ENCODE measurements at regions not wholly inside any gene's neighbourhood (a gene's known extent, or its start where the extent isn't known, plus 50 kb on each side); places are given as distances from the start of the nearest gene placed in this dataset.
"Not testable (repeated sequence)": the region's sequence is repeated elsewhere in the genome, so short reads cannot be mapped to it uniquely, and the experiment has no call there.

- not testable (repeated sequence) for H3K4me1 Mint-ChIP-seq; DNase-seq (ENCODE audit: low read depth, low spot score); H3K4me3 Mint-ChIP-seq; H3K9me3 Mint-ChIP-seq; H3K27ac Mint-ChIP-seq (ENCODE audit: unreplicated experiment); H3K36me3 Mint-ChIP-seq (ENCODE audit: low read depth); H3K27me3 Mint-ChIP-seq (ENCODE audit: low read depth)
These were observed 209.5 kb downstream of the LAT start for GRCh38 chr16:29194185-29194844.

- H3K36me3 Mint-ChIP-seq (ENCODE audit: low read depth); DNase-seq (ENCODE audit: low read depth, low spot score); H3K9me3 Mint-ChIP-seq; H3K4me1 Mint-ChIP-seq; H3K4me3 Mint-ChIP-seq; H3K27me3 Mint-ChIP-seq (ENCODE audit: low read depth); H3K27ac Mint-ChIP-seq (ENCODE audit: unreplicated experiment): not testable (repeated sequence)
These were observed 208.8 kb downstream of the LAT start for GRCh38 chr16:29193634-29194033.

GRCh38 chr16:29193248-29193574 lies 208.4 kb downstream of the LAT start:
- H3K27me3 Mint-ChIP-seq (ENCODE audit: low read depth); H3K9me3 Mint-ChIP-seq; H3K27ac Mint-ChIP-seq (ENCODE audit: unreplicated experiment); H3K4me3 Mint-ChIP-seq; H3K36me3 Mint-ChIP-seq (ENCODE audit: low read depth); H3K4me1 Mint-ChIP-seq; DNase-seq (ENCODE audit: low read depth, low spot score): not testable (repeated sequence)

GRCh38 chr16:29192329-29193247 lies 207.7 kb downstream of the LAT start:
- Mint-ChIP-seq H3K4me3 (no peak overlapping the region), H3K9me3 (peaks cover 5% of the 10 kb centered on the region), H3K36me3 (ENCODE audit: low read depth) (no peaks in the 10 kb centered on the region), H3K4me1 (peaks cover 5% of the 10 kb centered on the region), H3K27me3 (ENCODE audit: low read depth) (no peaks in the 10 kb centered on the region), H3K27ac (ENCODE audit: unreplicated experiment) (no peak overlapping the region)
- TF ChIP-seq CTCF (conservative IDR thresholded peaks at IDR 0.05), result no peak
- DNase-seq (ENCODE audit: low read depth, low spot score), result no peak

GRCh38 chr16:29191636-29192180 lies 206.9 kb downstream of the LAT start:
- not testable (repeated sequence) for DNase-seq (ENCODE audit: low read depth, low spot score); H3K27ac Mint-ChIP-seq (ENCODE audit: unreplicated experiment); H3K36me3 Mint-ChIP-seq (ENCODE audit: low read depth); H3K27me3 Mint-ChIP-seq (ENCODE audit: low read depth); H3K4me3 Mint-ChIP-seq; H3K4me1 Mint-ChIP-seq; H3K9me3 Mint-ChIP-seq

- H3K36me3 Mint-ChIP-seq (ENCODE audit: low read depth); H3K27me3 Mint-ChIP-seq (ENCODE audit: low read depth); H3K4me3 Mint-ChIP-seq; H3K9me3 Mint-ChIP-seq; H3K4me1 Mint-ChIP-seq; DNase-seq (ENCODE audit: low read depth, low spot score); H3K27ac Mint-ChIP-seq (ENCODE audit: unreplicated experiment): not testable (repeated sequence)
These were observed 205.9 kb downstream of the LAT start for GRCh38 chr16:29190553-29191431.

GRCh38 chr16:29188806-29189205 lies 204.0 kb downstream of the LAT start:
- not testable (repeated sequence) for H3K4me3 Mint-ChIP-seq; H3K4me1 Mint-ChIP-seq; DNase-seq (ENCODE audit: low read depth, low spot score)

GRCh38 chr16:29186306-29187220 lies 201.7 kb downstream of the LAT start:
- H3K4me3 Mint-ChIP-seq; H3K27me3 Mint-ChIP-seq (ENCODE audit: low read depth); DNase-seq (ENCODE audit: low read depth, low spot score); H3K9me3 Mint-ChIP-seq; H3K36me3 Mint-ChIP-seq (ENCODE audit: low read depth); H3K27ac Mint-ChIP-seq (ENCODE audit: unreplicated experiment): not testable (repeated sequence)
- peaks cover 13% of the 10 kb centered on the region for H3K4me1 Mint-ChIP-seq

More at GRCh38 chr16:29188806-29189205, 204.0 kb downstream of the LAT start:
- H3K27me3 Mint-ChIP-seq (ENCODE audit: low read depth); H3K36me3 Mint-ChIP-seq (ENCODE audit: low read depth); H3K9me3 Mint-ChIP-seq; H3K27ac Mint-ChIP-seq (ENCODE audit: unreplicated experiment): not testable (repeated sequence)

- peaks cover 13% of the 10 kb centered on the region for H3K4me1 Mint-ChIP-seq
- not testable (repeated sequence) for H3K27me3 Mint-ChIP-seq (ENCODE audit: low read depth); H3K9me3 Mint-ChIP-seq; H3K36me3 Mint-ChIP-seq (ENCODE audit: low read depth); H3K4me3 Mint-ChIP-seq; H3K27ac Mint-ChIP-seq (ENCODE audit: unreplicated experiment); DNase-seq (ENCODE audit: low read depth, low spot score)
These were observed 201.0 kb downstream of the LAT start for GRCh38 chr16:29185872-29186271.

- not testable (repeated sequence) for DNase-seq (ENCODE audit: low read depth, low spot score); H3K27me3 Mint-ChIP-seq (ENCODE audit: low read depth); H3K36me3 Mint-ChIP-seq (ENCODE audit: low read depth); H3K9me3 Mint-ChIP-seq; H3K4me1 Mint-ChIP-seq; H3K27ac Mint-ChIP-seq (ENCODE audit: unreplicated experiment); H3K4me3 Mint-ChIP-seq
These were observed 200.0 kb downstream of the LAT start for GRCh38 chr16:29184738-29185438.

All from neural crest cell (in vitro differentiated cells).